ENCODE measurements at regions not wholly inside any gene's neighbourhood (a gene's known extent, or its start where the extent isn't known, plus 50 kb on each side); places are given as distances from the start of the nearest gene placed in this dataset.

DNA sequence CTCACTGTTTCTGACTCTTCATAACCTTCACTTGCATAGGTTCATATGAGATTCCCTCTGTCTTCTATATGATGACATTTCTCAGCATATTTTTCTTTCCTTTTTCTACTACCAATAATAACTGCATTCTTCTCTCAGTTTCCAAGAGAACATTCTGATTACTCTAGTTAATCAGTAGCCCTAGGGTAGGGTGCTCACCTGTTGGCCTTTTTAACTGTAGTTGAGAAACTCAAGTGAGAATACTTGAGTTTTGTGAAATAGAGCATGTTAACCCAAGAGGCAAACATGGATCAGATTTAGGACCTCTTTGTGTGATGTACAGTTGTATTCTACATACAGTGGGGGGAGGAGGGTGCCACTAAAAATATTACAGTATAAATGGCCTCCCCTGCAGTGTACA is 308.0 kb downstream of the CMPK2 start:
- TF ChIP-seq, protein P1, sequence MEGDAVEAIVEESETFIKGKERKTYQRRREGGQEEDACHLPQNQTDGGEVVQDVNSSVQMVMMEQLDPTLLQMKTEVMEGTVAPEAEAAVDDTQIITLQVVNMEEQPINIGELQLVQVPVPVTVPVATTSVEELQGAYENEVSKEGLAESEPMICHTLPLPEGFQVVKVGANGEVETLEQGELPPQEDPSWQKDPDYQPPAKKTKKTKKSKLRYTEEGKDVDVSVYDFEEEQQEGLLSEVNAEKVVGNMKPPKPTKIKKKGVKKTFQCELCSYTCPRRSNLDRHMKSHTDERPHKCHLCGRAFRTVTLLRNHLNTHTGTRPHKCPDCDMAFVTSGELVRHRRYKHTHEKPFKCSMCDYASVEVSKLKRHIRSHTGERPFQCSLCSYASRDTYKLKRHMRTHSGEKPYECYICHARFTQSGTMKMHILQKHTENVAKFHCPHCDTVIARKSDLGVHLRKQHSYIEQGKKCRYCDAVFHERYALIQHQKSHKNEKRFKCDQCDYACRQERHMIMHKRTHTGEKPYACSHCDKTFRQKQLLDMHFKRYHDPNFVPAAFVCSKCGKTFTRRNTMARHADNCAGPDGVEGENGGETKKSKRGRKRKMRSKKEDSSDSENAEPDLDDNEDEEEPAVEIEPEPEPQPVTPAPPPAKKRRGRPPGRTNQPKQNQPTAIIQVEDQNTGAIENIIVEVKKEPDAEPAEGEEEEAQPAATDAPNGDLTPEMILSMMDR (IDR thresholded peaks at IDR 0.05; ENCODE audit: borderline replicate concordance, extremely low read depth, low read length, poor library complexity, severe bottlenecking), result no peak
- TF ChIP-seq EZH2 (IDR thresholded peaks at IDR 0.05; ENCODE audit: borderline replicate concordance, low read depth, low read length, severe bottlenecking), result no peak
